ENCODE measurements at regions not wholly inside any gene's neighbourhood (a gene's known extent, or its start where the extent isn't known, plus 50 kb on each side); places are given as distances from the start of the nearest gene placed in this dataset.

- Histone ChIP-seq H3K27me3 (replicated peaks; ENCODE audit: insufficient read depth) (no peaks in the 10 kb centered on the region), H3K4me1 (replicated peaks) (no peaks in the 10 kb centered on the region), H3K9me3 (no peaks in the 10 kb centered on the region), H3K27ac (no peak overlapping the region), H3K4me3 (no peak overlapping the region), H3K36me3 (no peaks in the 10 kb centered on the region)
- no peak for DNase-seq (ENCODE audit: low spot score)
- intact Hi-C loops (cut with DNase I) = no loop called here
- TF ChIP-seq POLR2A (IDR thresholded peaks at IDR 0.05) (no peak), POLR2AphosphoS5 (IDR thresholded peaks at IDR 0.05) (no peak), CTCF (IDR thresholded peaks at IDR 0.05) (no peak)
Measured at GRCh38 chr4:116088771-116089170, 975.4 kb upstream of the NDST4 start.

- Histone ChIP-seq H3K4me3 (no peak overlapping the region), H3K4me1 (replicated peaks) (no peaks in the 10 kb centered on the region), H3K9me3 (no peaks in the 10 kb centered on the region), H3K27me3 (replicated peaks; ENCODE audit: insufficient read depth) (no peaks in the 10 kb centered on the region), H3K27ac (no peak overlapping the region), H3K36me3 (no peaks in the 10 kb centered on the region)
- no peak for TF ChIP-seq POLR2A (IDR thresholded peaks at IDR 0.05)
- no peak for TF ChIP-seq POLR2AphosphoS5 (IDR thresholded peaks at IDR 0.05)
- no peak for TF ChIP-seq CTCF (IDR thresholded peaks at IDR 0.05)
- WGBS = 88% methylated on average over 5 of the region's 5 CpGs
- DNase-seq (ENCODE audit: low spot score) = no peak
- intact Hi-C loops (cut with DNase I) = no loop called here
Measured at GRCh38 chr4:116082808-116083366, 969.5 kb upstream of the NDST4 start.

GRCh38 chr4:116073051-116073450 is 959.6 kb upstream of the NDST4 start:
- 32% methylated on average over 1 of the region's 1 CpG for WGBS
- Histone ChIP-seq H3K36me3 (no peaks in the 10 kb centered on the region), H3K27me3 (replicated peaks; ENCODE audit: insufficient read depth) (no peaks in the 10 kb centered on the region), H3K4me3 (no peak overlapping the region), H3K27ac (no peak overlapping the region), H3K9me3 (no peaks in the 10 kb centered on the region), H3K4me1 (replicated peaks) (no peaks in the 10 kb centered on the region)
- intact Hi-C loops (cut with DNase I) = no loop called here
- TF ChIP-seq POLR2AphosphoS5 (IDR thresholded peaks at IDR 0.05) (no peak), CTCF (IDR thresholded peaks at IDR 0.05) (no peak), POLR2A (IDR thresholded peaks at IDR 0.05) (no peak)
- DNase-seq (ENCODE audit: low spot score) = no peak

GRCh38 chr4:116070283-116070682 is 956.9 kb upstream of the NDST4 start:
- no peak overlapping the region for H3K4me3 ChIP-seq
- DNase-seq (ENCODE audit: low spot score) = no peak
- intact Hi-C loops (cut with DNase I) = no loop called here
- no peaks in the 10 kb centered on the region for H3K9me3 ChIP-seq
- H3K4me1 ChIP-seq (replicated peaks) = no peaks in the 10 kb centered on the region
- no peaks in the 10 kb centered on the region for H3K36me3 ChIP-seq
- TF ChIP-seq POLR2AphosphoS5 (IDR thresholded peaks at IDR 0.05) (no peak), CTCF (IDR thresholded peaks at IDR 0.05) (no peak), POLR2A (IDR thresholded peaks at IDR 0.05) (no peak)
- H3K27ac ChIP-seq = no peak overlapping the region
- no peaks in the 10 kb centered on the region for H3K27me3 ChIP-seq (replicated peaks; ENCODE audit: insufficient read depth)

- H3K4me1 ChIP-seq (replicated peaks) = no peaks in the 10 kb centered on the region
- no peaks in the 10 kb centered on the region for H3K27me3 ChIP-seq (replicated peaks; ENCODE audit: insufficient read depth)
- TF ChIP-seq POLR2AphosphoS5 (IDR thresholded peaks at IDR 0.05) (no peak), POLR2A (IDR thresholded peaks at IDR 0.05) (no peak), CTCF (IDR thresholded peaks at IDR 0.05) (no peak)
- no peaks in the 10 kb centered on the region for H3K9me3 ChIP-seq
- H3K27ac ChIP-seq = no peak overlapping the region
- no peak for DNase-seq (ENCODE audit: low spot score)
- intact Hi-C loops (cut with DNase I) = no loop called here
- H3K4me3 ChIP-seq = no peak overlapping the region
- 53% methylated on average over 5 of the region's 5 CpGs for WGBS
- no peaks in the 10 kb centered on the region for H3K36me3 ChIP-seq
Measured at GRCh38 chr4:116066711-116067245, 953.4 kb upstream of the NDST4 start.
